ENCODE measurements at regions not wholly inside any gene's neighbourhood (a gene's known extent, or its start where the extent isn't known, plus 50 kb on each side); places are given as distances from the start of the nearest gene placed in this dataset.

DNA sequence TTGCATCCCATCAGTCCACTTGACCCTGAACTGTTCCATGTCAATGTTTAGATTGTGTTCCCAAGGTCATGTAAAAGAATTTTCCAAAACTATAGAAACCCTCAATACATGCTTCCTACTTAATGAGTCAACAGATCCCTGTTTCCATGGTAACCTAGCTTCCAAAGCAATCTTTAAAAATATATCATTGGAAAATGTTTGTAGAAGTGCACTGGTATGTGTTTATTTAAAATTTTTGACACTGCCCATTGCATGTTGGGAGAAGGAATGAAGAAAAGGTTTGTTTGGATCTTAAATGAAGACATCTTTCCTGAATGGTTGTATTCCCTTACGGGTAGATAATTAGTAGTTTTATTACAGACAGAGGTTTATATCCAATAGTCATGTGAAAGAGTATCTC, 345.3 kb downstream of the GABRG1 start:
- DNase-seq (ENCODE audit: low spot score), result no peak

DNA sequence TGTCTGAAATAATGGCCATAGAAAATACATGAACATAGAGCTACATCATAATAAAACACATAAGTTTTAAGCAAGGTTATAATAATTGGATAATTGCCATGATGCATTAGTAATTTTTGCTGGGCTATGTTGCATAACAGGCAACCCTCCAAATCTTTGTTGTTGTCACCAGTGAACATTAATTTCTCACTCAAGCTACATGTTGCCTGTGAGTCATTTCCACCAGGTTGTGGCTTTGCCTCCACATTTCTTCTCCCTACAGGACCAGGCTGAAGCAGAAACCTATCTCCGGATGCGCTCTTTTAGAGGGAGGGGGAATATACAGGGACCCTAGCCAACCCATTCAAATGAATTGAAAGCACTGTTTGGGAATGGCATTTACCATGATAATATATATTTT, 347.7 kb downstream of the GABRG1 start:
- DNase-seq (ENCODE audit: low spot score), result no peak

- DNase-seq (ENCODE audit: low spot score), result no peak
Observed at GRCh38 chr4:45770958-45771357, 352.9 kb downstream of the GABRG1 start.

GRCh38 chr4:45765521-45765920, 358.3 kb downstream of the GABRG1 start:
- no peak for DNase-seq (ENCODE audit: low spot score)

DNA sequence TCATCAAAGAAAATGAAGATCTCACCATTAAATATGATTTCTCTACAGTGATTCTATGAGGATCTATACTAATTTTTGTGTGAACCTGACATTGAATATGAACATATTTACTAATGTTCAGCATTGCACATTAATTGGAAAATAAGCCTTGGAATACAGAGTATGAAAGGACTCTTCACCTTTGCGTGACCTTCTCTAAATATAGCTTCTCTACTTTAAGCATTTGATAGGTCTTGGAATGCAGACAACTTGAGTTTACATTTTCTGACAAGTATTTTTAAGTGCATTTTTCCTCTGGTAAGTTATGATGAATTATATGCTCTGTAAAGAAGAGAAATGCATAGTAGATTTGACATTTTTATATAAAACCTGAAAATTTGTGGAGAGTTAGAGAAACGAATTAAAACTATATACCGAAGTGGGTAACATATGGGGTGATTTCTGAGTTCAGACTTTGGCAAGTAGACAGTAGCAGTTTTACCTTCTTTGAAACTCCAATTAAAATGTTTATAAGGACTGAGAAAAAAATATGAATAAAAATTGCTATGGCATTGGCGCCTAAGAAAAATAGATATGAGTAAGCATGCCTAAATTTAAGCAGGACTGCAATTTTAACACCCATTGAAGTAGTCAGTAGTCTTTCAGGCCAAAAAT, 371.9 kb downstream of the GABRG1 start:
- no peak for DNase-seq (ENCODE audit: low spot score)

GRCh38 chr4:45750721-45751120, 373.1 kb downstream of the GABRG1 start:
- no peak for DNase-seq (ENCODE audit: low spot score)

DNA sequence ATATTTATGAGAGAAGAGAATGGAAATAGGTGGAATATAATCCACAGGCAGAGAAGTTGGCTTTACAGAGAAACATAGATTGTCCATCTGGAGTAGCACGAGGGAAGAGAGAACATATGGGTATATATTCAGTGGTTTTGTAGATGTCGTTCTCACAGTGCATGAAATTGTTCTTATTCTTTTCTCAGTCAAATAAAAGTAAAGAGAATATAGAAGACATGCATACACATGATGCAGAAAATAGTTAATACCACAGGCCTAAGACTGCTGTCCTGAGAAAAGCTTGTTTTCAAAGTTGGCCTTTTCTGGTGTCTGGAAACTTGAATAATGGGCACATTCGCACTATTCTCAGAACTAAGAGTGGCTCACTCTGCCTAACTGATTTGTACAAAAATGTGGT, 378.1 kb downstream of the GABRG1 start:
- no peak for DNase-seq (ENCODE audit: low spot score)

DNA sequence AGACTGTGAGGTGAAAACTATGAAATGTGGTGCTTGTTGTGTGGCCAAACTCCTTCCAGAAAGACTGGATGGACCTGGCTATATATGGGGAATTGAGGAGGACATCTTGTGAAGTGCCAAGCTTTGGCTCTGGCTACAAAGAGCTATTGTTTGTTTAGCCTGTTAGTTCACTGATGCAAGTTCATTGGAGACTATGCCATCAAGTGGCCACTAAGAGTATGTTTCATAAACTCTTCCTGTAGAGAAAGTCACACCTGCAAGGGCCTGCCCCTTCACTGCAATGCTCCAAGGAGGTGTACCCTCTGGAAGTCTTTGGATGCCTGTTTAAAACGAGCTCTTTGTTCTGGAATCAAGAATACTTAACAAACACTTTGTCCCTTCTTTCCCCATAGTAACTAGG, 382.0 kb downstream of the GABRG1 start:
- peak; percentile 1 for DNase-seq (ENCODE audit: low spot score)

DNA sequence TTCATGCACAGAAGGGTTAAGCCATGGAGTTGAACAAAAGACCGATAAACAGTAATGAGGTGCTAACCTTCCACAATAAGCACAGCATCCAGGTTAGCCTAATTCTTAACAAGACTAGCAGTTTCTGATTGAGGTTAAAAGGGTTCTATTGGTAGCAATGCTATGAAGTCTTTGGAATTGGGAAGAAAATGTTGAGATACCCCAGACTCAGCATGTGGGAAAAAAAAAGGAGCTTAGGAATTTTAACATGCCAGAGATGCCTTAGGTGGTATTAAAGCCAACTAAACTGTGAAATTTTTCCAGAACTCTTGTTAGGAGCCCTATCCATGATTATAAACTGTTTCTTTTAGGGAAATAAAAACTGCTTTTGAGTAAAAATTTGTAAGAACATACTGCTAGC, 391.7 kb downstream of the GABRG1 start:
- DNase-seq (ENCODE audit: low spot score), result no peak

GRCh38 chr4:45716093-45716492, 407.8 kb downstream of the GABRG1 start:
- no peak for DNase-seq (ENCODE audit: low spot score)

DNA sequence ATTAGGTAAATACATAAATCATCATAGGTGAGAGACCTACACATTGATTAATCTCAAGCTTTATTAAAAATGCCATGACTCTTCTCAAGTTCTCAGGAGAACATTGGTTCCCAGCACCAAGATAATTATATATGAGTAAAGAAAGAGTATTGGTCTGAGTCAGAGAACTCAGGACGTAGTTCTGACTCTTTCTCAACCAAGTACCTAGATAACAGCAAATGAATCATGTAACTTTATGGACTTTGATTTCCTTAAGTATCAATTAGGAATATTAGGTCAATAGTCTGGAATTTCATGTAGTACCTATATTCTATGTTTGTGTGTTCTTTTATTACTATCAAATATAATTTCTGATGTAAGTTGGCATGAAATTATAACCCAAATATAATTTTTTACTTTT, 409.9 kb downstream of the GABRG1 start:
- no peak for DNase-seq (ENCODE audit: low spot score)

GRCh38 chr4:45701621-45702020, 422.2 kb downstream of the GABRG1 start:
- DNase-seq (ENCODE audit: low spot score), result no peak

DNA sequence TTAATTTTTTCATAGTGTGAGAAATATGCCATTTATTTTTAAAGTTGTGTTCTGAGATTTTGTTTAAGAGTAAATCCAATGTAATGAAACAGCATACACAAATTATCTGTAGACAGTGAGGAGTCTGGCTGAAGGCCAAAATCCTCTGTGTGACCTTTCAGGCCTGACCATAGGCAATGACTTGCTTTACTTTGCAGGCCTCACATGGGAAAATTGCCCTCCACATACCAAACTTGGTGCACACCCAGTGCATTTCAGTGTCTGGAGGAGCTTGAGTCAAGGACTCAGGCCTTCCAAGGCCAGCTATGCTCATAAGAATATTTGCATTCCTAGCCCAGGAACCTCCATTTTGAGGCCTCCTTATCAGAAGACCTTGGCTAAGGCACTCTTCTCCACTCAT, 430.1 kb downstream of the GABRG1 start:
- DNase-seq (ENCODE audit: low spot score), result no peak

DNA sequence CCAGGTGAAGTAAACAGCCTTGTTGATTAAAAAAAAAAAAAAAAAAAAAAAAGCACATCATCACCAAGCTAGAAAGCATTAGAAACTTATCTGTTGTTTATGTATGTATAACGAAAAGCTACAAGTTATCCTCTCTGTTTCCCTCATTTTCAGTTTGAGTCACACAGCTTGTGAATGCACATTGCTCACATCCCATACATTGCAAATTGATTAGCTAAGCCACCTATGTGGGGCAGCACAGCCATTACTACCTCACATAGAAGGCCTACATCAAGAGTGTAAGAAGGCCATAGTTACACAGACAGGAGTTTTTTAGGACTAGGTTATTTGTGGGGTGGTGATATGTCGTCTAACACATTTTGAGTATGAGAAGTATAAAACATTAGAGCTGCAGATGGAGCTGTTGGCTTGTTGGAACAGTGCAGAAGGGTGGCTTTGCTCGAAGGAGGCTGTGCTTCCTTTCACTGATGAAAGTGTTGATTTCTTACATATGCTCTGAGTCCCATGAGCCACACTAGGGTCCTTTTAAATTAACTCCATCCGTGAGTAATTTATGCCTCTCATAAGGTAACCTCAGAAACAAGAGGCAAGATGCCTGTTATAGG, 431.6 kb downstream of the GABRG1 start:
- DNase-seq (ENCODE audit: low spot score), result no peak

GRCh38 chr4:45688341-45688740, 435.5 kb downstream of the GABRG1 start:
- no peak for DNase-seq (ENCODE audit: low spot score)

DNA sequence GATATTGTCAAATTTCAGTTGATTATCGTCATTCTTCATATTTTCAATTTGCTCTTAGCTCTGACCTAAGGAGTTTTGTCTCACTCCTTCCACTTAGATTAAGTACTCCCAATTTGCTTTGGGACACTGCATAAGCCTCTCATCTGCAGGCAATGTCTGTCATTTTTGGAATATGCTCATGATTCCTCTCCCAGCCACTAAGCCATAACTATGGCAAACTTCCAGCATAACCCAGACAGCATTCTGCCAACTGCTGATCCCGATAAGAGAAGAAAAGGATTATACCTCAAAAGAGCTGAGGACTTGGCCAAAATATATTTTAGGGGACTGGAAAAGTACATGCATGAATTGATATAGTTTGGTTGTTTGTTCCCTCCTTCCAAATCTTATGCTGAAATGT, 444.4 kb downstream of the GABRG1 start:
- DNase-seq (ENCODE audit: low spot score), result no peak

DNA sequence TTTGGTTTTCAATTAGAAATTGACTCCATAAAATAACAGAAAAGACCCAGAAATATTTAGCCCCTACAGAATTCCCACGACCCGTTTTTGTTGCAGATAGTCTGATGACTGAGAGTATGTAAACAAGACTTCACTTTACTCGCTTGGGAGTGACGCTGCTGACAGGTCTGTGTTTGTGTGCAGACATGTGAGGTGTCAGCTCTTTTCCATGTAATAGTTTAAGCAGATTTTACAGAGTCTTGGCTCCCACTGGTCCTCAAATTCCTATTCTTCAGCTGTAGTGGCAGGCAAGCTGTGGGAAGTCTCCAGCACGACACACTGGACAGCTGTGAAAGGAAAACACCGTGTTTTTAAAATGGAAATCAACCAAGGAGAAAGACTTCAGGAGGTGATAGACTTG, 455.7 kb downstream of the GABRG1 start:
- DNase-seq (ENCODE audit: low spot score), result no peak

- no peak for DNase-seq (ENCODE audit: low spot score)
Observed at GRCh38 chr4:45663628-45664081, 460.2 kb downstream of the GABRG1 start.

DNA sequence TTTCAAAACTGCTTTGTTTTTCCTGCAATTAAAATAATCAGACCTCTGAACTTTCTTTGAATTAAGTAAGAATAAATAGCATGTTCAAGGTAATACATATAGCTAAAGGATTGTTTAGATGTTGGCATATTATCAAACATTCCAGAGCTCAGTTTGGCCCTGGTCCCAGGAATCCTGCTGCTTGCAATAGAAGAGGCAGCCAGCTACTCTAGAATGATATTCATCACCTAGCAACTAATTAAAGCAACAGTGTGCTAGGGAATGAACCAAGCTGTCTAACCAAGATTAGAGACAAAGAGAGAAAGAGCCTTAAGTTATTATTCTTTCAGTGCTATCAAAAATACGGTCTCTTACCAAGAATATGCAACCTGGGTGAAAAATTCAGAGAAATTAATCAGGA, 460.9 kb downstream of the GABRG1 start:
- DNase-seq (ENCODE audit: low spot score), result no peak

DNA sequence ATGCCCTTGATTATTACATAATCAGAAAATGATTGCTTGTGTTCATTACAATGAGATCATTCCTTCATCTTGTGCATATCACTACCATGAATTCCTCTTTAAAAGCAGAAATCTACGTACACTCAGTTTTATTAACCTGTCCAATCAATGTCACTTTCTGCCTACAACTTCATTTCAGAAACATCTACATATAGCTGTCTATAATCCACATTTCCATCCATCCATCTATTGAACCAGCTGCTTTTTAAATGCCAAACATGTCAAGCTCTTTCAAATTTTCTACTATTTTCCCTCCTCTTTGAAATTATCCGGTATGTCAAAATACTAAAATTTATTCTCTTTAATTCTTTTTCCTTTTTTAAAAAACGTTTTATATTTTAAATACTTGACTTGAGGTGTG, 462.0 kb downstream of the GABRG1 start:
- no peak for DNase-seq (ENCODE audit: low spot score)

DNA sequence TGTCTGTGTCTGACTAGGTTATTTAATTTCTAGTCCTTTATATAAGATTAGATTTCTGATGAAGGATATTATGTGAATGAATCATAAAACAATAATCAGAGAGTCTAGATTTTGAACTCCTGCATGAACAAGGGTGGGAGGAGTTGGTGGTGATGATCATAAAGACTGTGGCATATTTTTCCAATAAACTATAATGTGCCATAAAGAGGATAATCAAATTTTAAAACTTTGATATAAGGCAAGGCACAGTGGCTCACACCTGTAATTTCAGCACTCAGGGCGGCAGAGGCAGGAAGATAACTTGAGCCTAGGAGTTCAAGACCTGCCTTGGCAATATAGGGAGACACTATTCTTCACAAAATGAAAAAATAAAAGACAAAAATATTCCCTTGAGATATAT, 473.3 kb downstream of the GABRG1 start:
- DNase-seq (ENCODE audit: low spot score), result no peak

DNA sequence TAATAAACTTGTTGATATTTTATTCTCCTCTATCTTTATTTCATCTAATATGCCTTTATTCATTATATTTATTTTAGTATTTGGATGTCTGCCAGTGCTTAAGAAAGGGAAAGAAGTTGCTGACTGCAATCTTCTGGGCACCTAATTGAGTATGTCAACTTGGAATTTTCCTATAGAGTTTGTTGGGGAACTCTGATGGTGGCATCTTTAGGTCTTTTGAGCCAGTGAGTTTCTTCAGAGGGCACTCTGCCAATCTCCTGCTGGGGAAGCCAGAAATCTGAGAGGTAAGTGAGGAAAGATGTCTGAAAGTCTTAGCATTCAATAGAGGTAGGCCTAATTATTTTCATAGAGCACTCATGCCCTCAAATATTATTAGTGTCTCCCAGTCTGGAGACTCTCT, 475.0 kb downstream of the GABRG1 start:
- no peak for DNase-seq (ENCODE audit: low spot score)

DNA sequence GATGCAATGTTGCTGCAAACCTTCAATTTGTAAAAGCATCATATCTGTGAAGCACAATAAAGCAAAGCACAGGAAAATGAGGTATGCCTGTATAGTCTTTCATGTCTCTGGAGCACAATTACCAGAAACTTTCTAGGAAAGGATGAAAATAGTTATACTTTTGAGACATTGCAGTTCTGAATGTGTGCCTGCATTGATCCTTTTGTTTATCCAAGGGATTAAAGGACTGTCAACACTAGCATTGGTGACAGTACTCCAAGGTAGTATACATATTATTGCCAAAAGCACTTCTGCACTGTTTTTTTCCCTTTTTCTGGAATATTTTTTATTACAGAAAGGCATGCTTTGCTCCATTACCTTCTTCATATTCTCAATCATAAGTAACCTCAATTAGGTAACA, 476.0 kb downstream of the GABRG1 start:
- DNase-seq (ENCODE audit: low spot score), result no peak

DNA sequence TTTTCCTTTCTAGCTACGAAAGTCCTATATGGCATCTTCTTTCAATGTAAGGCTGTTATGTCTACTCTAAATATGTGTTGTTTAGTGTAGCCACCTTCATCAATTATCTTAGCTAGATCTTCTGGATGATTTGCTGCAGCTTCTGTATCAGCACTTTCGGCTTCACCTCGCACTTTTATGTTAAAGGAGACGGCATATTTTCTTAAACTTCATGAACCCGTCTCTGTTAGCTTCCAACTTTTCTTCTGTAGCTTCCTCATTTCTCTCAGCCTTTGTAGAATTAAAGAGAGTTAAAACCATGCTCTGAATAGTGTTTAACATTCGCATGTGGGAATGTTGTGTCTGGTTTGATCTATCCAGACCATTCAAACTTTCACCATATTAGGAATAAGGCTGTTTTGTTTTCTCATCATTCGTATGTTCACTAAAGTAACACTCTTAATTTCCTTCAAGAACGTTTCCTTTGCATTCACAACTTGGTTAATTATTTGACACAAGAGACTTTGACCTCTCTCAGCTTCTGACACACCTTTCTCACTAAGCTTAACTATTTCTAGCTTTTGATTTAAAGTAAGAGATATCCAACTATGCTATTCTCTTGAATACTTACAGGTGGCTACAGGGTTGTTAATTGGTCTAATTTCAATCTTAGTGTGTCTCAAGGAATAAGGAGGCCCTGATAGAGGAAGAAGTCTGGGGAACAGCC, 476.8 kb downstream of the GABRG1 start:
- DNase-seq (ENCODE audit: low spot score), result no peak
